Left ventricle myocardium inferior (tissue), 1 donor: ENCODE measurements at regions not wholly inside any gene's neighbourhood (a gene's known extent, or its start where the extent isn't known, plus 50 kb on each side); places are given as distances from the start of the nearest gene placed in this dataset.

ENCODE experiments used
- DNase-seq: peaks from one replicate; pipeline ENCODE4 v3.0.0-alpha.2; 2020
- H3K27ac ChIP-seq: fragments of 200-600 bp; replicated peaks from 2 replicates; pipeline ENCODE4 v1.8.0; 2021
- H3K27me3 ChIP-seq: fragments of 200-600 bp; 2 replicates; pipeline ENCODE4 v1.8.0; 2021; ENCODE audit warnings: low read depth
- H3K36me3 ChIP-seq: fragments of 200-600 bp; 2 replicates; pipeline ENCODE4 v1.8.0; 2021
- H3K4me1 ChIP-seq: fragments of 200-600 bp; 2 replicates; pipeline ENCODE4 v1.8.0; 2021
- H3K4me3 ChIP-seq: fragments of 200-600 bp; 2 replicates; pipeline ENCODE4 v1.8.0; 2021; ENCODE audit warnings: mild to moderate bottlenecking, moderate library complexity
- H3K9me3 ChIP-seq: fragments of 200-600 bp; replicated peaks from 2 replicates; pipeline ENCODE4 v1.8.0; 2021
- CTCF ChIP-seq: fragments of 200-600 bp; IDR thresholded peaks from 2 replicates; pipeline ENCODE4 v1.8.0; 2021; ENCODE audit warnings: antibody characterized with exemption, mild to moderate bottlenecking, borderline replicate concordance
- intact Hi-C: fragments of 100-400 bp; cut with micrococcal nuclease; formaldehyde crosslinking; loops from one replicate; pipeline ENCODE4 v1.11.0; 2022
- donor health status: DM: no; HTN: yes; CAD: no; lungs with severe emphysema.

GRCh38 chr3:147943265-147943945 lies 534.2 kb downstream of the ZIC1 start:
- no peak overlapping the region for H3K27ac ChIP-seq

GRCh38 chr3:147945968-147946519 lies 536.9 kb downstream of the ZIC1 start:
- TF ChIP-seq CTCF = peak; percentile 63
- DNase-seq = peak; percentile 33
- peak overlapping the region; percentile 41 for H3K27ac ChIP-seq

More at GRCh38 chr3:147943265-147943945, 534.2 kb downstream of the ZIC1 start:
- Histone ChIP-seq H3K4me1 (no peaks in the 10 kb centered on the region), H3K4me3 (no peak overlapping the region), H3K9me3 (no peaks in the 10 kb centered on the region), H3K27me3 (no peaks in the 10 kb centered on the region), H3K36me3 (no peaks in the 10 kb centered on the region)
- DNase-seq = no peak
- intact Hi-C loops = no loop called here
- no peak for TF ChIP-seq CTCF

GRCh38 chr3:147956615-147957014 lies 547.5 kb downstream of the ZIC1 start:
- TF ChIP-seq CTCF = no peak
- Histone ChIP-seq H3K4me1 (no peaks in the 10 kb centered on the region), H3K9me3 (peaks cover 16% of the 10 kb centered on the region), H3K4me3 (no peak overlapping the region), H3K27me3 (no peaks in the 10 kb centered on the region), H3K27ac (no peak overlapping the region), H3K36me3 (no peaks in the 10 kb centered on the region)
- intact Hi-C loops = no loop called here
- no peak for DNase-seq

More at GRCh38 chr3:147945968-147946519, 536.9 kb downstream of the ZIC1 start:
- H3K27me3 ChIP-seq = no peaks in the 10 kb centered on the region
- peak overlapping the region; percentile 54 for H3K4me3 ChIP-seq
- no peaks in the 10 kb centered on the region for H3K4me1 ChIP-seq
- H3K36me3 ChIP-seq = no peaks in the 10 kb centered on the region
- no peaks in the 10 kb centered on the region for H3K9me3 ChIP-seq
- intact Hi-C loops = no loop called here

GRCh38 chr3:147958754-147959153 lies 549.6 kb downstream of the ZIC1 start:
- Histone ChIP-seq H3K36me3 (no peaks in the 10 kb centered on the region), H3K9me3 (peaks cover 16% of the 10 kb centered on the region), H3K27ac (no peak overlapping the region), H3K27me3 (no peaks in the 10 kb centered on the region), H3K4me3 (no peak overlapping the region), H3K4me1 (no peaks in the 10 kb centered on the region)
- TF ChIP-seq CTCF = no peak
- intact Hi-C loops = no loop called here
- DNase-seq = no peak

- no peaks in the 10 kb centered on the region for H3K27me3 ChIP-seq
- intact Hi-C loops = no loop called here
- peaks cover 3% of the 10 kb centered on the region for H3K9me3 ChIP-seq
- H3K4me1 ChIP-seq = no peaks in the 10 kb centered on the region
- H3K4me3 ChIP-seq = no peak overlapping the region
- DNase-seq = no peak
- H3K36me3 ChIP-seq = no peaks in the 10 kb centered on the region
- no peak overlapping the region for H3K27ac ChIP-seq
- TF ChIP-seq CTCF = no peak
Measured at GRCh38 chr3:147960786-147961185, 551.6 kb downstream of the ZIC1 start.
